K562 (cell line): ENCODE measurements at regions not wholly inside any gene's neighbourhood (a gene's known extent, or its start where the extent isn't known, plus 50 kb on each side); places are given as distances from the start of the nearest gene placed in this dataset.

ENCODE experiments used
- BRD4 ChIP-seq: fragments of 200-600 bp; sonication (generic); IDR thresholded peaks from 2 replicates; pipeline ENCODE4 v1.6.1; 2017; ENCODE audit warnings: inconsistent platforms
- BRF1 ChIP-seq: IDR thresholded peaks from 3 replicates; pipeline ENCODE4 v1.6.1; 2011; ENCODE audit warnings: borderline replicate concordance, mild to moderate bottlenecking; ENCODE audit not compliant: insufficient read length; ENCODE audit errors: extremely low read depth
- CTCF ChIP-seq, 3 experiments: IDR thresholded peaks in 2 of 3; conservative IDR thresholded peaks in 1 of 3; 2 replicates each; pipeline ENCODE4 v1.5.1; 2011 to 2012; ENCODE audit warnings: low read length in 3 of 3, mild to moderate bottlenecking in 3 of 3, control low read depth in 2 of 3, improper control_type of control experiment in 1 of 3, inconsistent platforms in 1 of 3, low read depth in 1 of 3, mixed read lengths in 1 of 3, moderate library complexity in 1 of 3; ENCODE audit not compliant: insufficient read depth in 2 of 3
- EP400 ChIP-seq: fragments of 450-650 bp; IDR thresholded peaks from 2 replicates; pipeline ENCODE4 v1.6.1; 2017; ENCODE audit warnings: antibody characterized with exemption, mild to moderate bottlenecking, moderate library complexity
- FOXJ3 ChIP-seq: sonication (generic); formaldehyde crosslinking; IDR thresholded peaks from 2 replicates; pipeline ENCODE4 v1.4.0; 2020; ENCODE audit warnings: mild to moderate bottlenecking, missing genetic modification reagents
- HNRNPH1 ChIP-seq: fragments of 200-400 bp; formaldehyde crosslinking; optimal IDR thresholded peaks from 2 replicates; pipeline ENCODE3; 2017; ENCODE audit warnings: low read depth, mild to moderate bottlenecking, low read length, moderate library complexity
- MYNN ChIP-seq, 2 experiments: sonication (generic); formaldehyde crosslinking in 1 of 2; IDR thresholded peaks; 2 replicates each; pipeline versions ENCODE4 v1.5.0 to v1.6.1; 2016 to 2020; ENCODE audit warnings: antibody characterized with exemption in 1 of 2, missing genetic modification reagents in 1 of 2
- SETDB1 ChIP-seq: IDR thresholded peaks from one replicate; pipeline ENCODE4 v1.6.1; 2012; ENCODE audit warnings: low read length, control low read depth, inconsistent platforms
- USF2 ChIP-seq: sonication (generic); formaldehyde crosslinking; IDR thresholded peaks from 2 replicates; pipeline ENCODE4 v1.5.0; 2020; ENCODE audit warnings: missing genetic modification reagents
- ZBTB17 ChIP-seq: fragments of 450-650 bp; formaldehyde crosslinking; IDR thresholded peaks from 2 replicates; pipeline ENCODE4 v1.4.0; 2020; ENCODE audit warnings: mild to moderate bottlenecking

- TF ChIP-seq BRD4 = no peak
- no peak for TF ChIP-seq ZBTB17
- TF ChIP-seq BRF1 = no peak
- TF ChIP-seq EP400 = no peak
- TF ChIP-seq CTCF (IDR thresholded peaks at IDR 0.05 in 2 of 3, conservative IDR thresholded peaks at IDR 0.05 in 1 of 3; ENCODE audit: insufficient read depth in 2 of 3, low read depth in 1 of 3, low read length in 3 of 3) = no peak
- no peak for TF ChIP-seq MYNN (IDR thresholded peaks at IDR 0.05)
- TF ChIP-seq MYNN (CRISPR knock-in tag; IDR thresholded peaks at IDR 0.05) = no peak
- TF ChIP-seq SETDB1 = no peak
- TF ChIP-seq USF2 (CRISPR knock-in tag) = no peak
- no peak for TF ChIP-seq FOXJ3 (CRISPR knock-in tag)
- TF ChIP-seq HNRNPH1 = no peak
Observed at GRCh38 chr12:92615703-92616102, 87.1 kb upstream of the PLEKHG7 start.
